Nephron progenitor cell (in vitro differentiated cells): ENCODE measurements at regions not wholly inside any gene's neighbourhood (a gene's known extent, or its start where the extent isn't known, plus 50 kb on each side); places are given as distances from the start of the nearest gene placed in this dataset.
A peak's percentile ranks its signal among the peaks of the same experiment; 100 is the strongest.
"Not testable (repeated sequence)": the region's sequence is repeated elsewhere in the genome, so short reads cannot be mapped to it uniquely, and the experiment has no call there.

Experiments
- DNase-seq: peaks from one replicate; pipeline ENCODE4 v3.0.0; 2021
- H3K27ac Mint-ChIP-seq: 2 replicates; pipeline ENCODE4 v1.8.0; 2021; ENCODE audit warnings: mild to moderate bottlenecking, moderate library complexity, mixed read lengths
- H3K27me3 Mint-ChIP-seq: 2 replicates; pipeline ENCODE4 v1.8.0; 2021; ENCODE audit warnings: mild to moderate bottlenecking, low read depth, mixed read lengths; ENCODE audit not compliant: poor library complexity
- H3K36me3 Mint-ChIP-seq: 2 replicates; pipeline ENCODE4 v1.8.0; 2021; ENCODE audit warnings: low read depth, mixed read lengths
- H3K4me1 Mint-ChIP-seq: 2 replicates; pipeline ENCODE4 v1.8.0; 2021; ENCODE audit warnings: mixed read lengths
- H3K4me3 Mint-ChIP-seq: 2 replicates; pipeline ENCODE4 v1.8.0; 2021; ENCODE audit warnings: mild to moderate bottlenecking, moderate library complexity, mixed read lengths
- H3K9me3 Mint-ChIP-seq: 2 replicates; pipeline ENCODE4 v1.8.0; 2021; ENCODE audit warnings: mild to moderate bottlenecking, moderate library complexity, mixed read lengths

DNA sequence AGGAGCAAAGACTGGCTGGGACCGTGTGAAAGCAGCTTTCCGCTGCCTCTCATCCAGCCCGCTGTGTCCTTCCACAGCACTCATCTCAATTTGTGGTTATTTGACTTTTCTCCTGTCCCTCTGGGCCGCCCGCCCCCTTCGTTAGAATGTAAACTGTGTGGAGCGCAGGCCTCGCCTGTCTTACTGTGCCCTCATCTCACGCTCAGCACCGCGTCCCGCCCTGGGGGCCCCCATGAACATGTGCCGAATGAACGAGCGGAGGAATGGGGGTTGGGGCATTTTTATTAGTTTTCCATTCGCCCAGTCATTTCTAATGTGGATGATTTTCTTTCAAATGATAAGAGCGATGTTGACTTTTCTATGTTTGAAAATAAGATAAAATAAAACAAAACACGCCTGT is 159.1 kb upstream of the ZNF469 start:
- H3K27me3 Mint-ChIP-seq, H3K36me3 Mint-ChIP-seq, DNase-seq, H3K9me3 Mint-ChIP-seq, H3K4me1 Mint-ChIP-seq, H3K4me3 Mint-ChIP-seq: not testable (repeated sequence)
- H3K27ac Mint-ChIP-seq, result peak overlapping the region; percentile 64

DNA sequence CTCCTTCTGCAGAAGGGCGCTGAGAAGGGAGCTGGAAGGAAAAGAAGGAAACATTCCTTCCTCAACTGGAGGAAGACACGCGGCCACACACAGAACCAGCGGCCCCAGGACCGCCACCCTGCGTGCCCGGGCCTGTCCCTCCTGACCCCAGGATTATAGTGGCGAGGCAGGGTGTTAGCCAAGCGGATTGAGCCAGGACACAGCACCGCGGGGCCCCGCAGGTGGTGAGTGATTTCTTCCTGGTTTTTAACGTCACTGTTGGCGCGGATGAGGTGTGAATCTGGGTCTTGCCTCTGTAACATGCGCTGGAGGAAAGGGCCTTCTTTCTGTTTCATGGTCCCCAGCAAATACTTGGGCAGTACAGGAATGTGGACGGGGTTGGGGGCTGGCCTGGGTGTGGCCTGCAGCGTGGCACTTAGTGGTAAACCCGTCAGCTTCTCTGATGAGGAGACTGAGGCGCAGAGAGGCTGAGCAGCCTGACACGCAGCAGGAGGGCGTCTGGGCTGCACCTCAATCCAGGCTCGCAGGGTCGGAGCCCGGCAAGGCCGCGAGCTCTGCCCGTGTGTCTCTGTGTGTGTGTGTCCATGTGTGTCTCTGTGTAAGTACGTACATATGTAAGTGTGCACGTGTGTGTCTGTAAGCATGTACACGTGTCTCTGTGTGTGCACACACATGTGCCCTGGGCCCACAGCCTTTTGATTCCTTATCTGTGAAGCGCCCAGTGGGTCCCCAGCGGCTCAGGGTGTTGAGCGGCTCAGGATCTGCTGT is 158.4 kb upstream of the ZNF469 start:
- not testable (repeated sequence) for H3K4me1 Mint-ChIP-seq, H3K4me3 Mint-ChIP-seq, H3K9me3 Mint-ChIP-seq, H3K36me3 Mint-ChIP-seq, DNase-seq
- Mint-ChIP-seq H3K27me3 (peaks cover 12% of the 10 kb centered on the region), H3K27ac (peak overlapping the region; percentile 64)

DNA sequence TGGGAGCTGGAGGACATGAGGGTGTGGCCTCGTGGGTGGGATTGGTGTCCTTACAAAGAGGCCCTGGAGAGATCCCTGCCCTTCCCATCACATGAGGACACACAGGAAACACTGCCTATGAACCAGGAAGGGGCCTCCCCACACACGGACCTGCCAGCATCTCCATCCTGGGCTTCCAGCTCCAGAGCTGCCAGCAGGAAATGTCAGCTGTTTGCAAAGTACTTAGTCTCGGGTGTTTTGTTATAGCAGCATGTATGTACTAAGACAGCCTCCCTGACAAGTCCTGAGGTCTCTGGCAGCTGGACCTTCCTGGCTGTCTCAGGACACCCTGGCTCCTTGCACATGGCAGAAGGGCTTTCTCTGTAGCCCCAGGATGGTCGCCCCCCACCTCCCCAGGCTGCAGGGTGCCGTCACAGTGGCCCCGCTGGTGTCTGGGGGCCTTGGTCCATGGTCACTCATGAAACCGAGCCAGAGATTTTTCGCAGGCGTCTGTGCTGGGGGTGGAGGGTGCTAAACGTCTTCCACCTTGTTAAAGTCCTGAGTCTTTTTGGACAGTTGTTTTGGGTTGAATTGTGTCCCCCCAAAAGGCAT is 157.0 kb upstream of the ZNF469 start:
- not testable (repeated sequence) for H3K27ac Mint-ChIP-seq, H3K4me3 Mint-ChIP-seq, H3K9me3 Mint-ChIP-seq

DNA sequence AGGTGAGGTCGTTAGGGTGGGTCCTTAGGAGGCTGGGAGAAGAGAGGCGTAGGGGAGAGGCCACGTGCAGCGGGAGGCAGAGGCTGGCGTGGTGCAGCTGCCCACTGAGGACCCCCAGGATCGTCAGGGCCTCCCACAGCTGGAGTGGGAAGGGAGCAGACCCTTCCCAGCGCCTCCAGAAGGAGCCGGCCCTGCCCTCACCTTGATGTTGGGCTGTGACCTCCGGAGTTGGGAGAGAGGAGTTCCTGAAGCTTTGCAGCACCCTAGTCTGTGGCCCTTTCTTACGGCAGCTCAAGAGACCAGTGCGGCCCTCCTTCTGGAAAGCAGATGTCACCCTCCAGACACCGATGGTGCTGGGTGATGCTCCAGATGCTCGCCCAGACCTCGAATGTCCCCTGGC is 156.5 kb upstream of the ZNF469 start:
- H3K27ac Mint-ChIP-seq, H3K36me3 Mint-ChIP-seq, H3K4me3 Mint-ChIP-seq, H3K27me3 Mint-ChIP-seq, H3K4me1 Mint-ChIP-seq, H3K9me3 Mint-ChIP-seq, DNase-seq: not testable (repeated sequence)

More for the DNA sequence above, 157.0 kb upstream of the ZNF469 start:
- H3K4me1 Mint-ChIP-seq, DNase-seq, H3K36me3 Mint-ChIP-seq: not testable (repeated sequence)
- peaks cover 12% of the 10 kb centered on the region for H3K27me3 Mint-ChIP-seq

DNA sequence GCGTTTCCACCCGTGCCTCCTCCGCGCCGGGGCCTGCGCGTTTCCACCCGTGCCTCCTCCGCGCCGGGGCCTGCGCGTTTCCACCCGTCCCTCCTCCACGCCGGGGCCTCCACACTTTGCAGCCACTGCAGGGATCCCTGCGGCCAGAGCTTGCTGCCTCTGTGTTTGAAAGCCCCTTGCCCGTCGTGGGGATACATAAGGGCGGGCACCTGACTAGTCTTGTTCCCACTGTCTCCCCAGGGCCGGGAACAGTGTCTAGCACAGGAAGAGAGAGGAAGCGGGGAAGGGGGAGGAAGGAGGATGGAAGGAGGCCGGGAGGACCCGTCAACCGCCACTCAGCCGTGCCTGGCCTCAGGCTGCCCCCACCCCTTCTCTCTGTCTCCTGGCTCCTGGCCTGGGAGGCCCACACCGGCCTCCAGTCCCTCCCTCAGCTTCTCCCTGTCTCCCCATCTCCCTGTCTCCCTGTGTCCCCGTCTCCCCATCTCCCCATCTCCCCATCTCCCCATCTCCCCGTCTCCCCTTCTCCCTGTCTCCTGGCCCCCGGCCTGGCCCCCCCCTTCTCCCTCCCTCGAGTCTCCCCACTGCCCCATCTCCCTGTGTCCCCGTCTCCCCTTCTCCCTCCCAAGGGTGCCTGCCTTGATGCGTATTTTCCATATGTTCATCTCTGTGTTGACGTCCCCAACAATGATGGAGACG is 155.6 kb upstream of the ZNF469 start:
- H3K9me3 Mint-ChIP-seq, H3K36me3 Mint-ChIP-seq, H3K27ac Mint-ChIP-seq, DNase-seq, H3K4me1 Mint-ChIP-seq, H3K27me3 Mint-ChIP-seq, H3K4me3 Mint-ChIP-seq: not testable (repeated sequence)

- not testable (repeated sequence) for DNase-seq, H3K9me3 Mint-ChIP-seq, H3K4me3 Mint-ChIP-seq, H3K27me3 Mint-ChIP-seq, H3K27ac Mint-ChIP-seq, H3K36me3 Mint-ChIP-seq, H3K4me1 Mint-ChIP-seq
Measured at GRCh38 chr16:88227722-88228482, 154.9 kb upstream of the ZNF469 start.

DNA sequence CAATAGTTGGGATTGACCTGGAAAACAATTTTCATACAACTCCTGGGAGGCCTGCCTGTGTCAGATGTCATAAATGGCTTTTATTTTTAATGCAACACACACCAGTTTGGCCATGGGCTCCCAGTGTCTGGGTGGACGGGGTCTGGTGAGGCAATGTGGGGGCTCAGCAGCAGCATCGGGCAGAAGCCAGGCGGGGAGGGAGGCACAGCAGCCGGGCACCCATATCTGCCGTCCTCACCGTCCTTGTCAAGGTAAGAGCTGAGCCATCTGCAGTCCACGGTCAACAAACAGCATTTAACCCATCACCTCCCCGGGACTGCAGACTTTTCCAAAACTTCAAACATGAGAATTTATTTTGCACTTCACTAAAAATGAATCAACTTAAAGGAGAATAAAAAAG is 154.0 kb upstream of the ZNF469 start:
- H3K9me3 Mint-ChIP-seq, H3K27ac Mint-ChIP-seq, H3K4me1 Mint-ChIP-seq, DNase-seq, H3K27me3 Mint-ChIP-seq, H3K4me3 Mint-ChIP-seq, H3K36me3 Mint-ChIP-seq: not testable (repeated sequence)

DNA sequence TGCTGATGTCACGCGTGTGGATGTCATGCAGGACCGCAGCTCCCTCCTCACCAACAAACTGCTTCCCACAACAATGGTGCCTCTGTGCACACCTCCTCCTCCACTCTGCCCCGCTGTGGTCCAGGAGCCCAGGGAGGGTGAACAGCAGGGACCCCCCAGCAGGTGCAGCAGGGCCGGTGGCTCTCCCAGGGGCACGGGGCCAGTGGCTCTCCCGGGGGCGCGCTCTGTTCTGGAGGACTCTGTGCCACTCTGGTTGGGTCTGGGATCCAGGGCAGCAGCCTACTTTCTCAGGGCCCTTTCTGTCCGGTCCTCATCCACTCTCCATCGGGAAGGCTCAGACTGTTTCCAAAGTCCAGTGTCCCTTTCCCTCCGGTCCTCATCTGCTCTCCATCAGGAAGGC is 153.0 kb upstream of the ZNF469 start:
- not testable (repeated sequence) for H3K9me3 Mint-ChIP-seq, H3K27me3 Mint-ChIP-seq

GRCh38 chr16:88230276-88230966 is 152.3 kb upstream of the ZNF469 start:
- peaks cover 16% of the 10 kb centered on the region for H3K4me1 Mint-ChIP-seq
- DNase-seq, H3K4me3 Mint-ChIP-seq, H3K27ac Mint-ChIP-seq, H3K36me3 Mint-ChIP-seq, H3K27me3 Mint-ChIP-seq, H3K9me3 Mint-ChIP-seq: not testable (repeated sequence)

More for the DNA sequence above, 153.0 kb upstream of the ZNF469 start:
- not testable (repeated sequence) for H3K36me3 Mint-ChIP-seq, H3K4me3 Mint-ChIP-seq, H3K27ac Mint-ChIP-seq, DNase-seq
- peaks cover 11% of the 10 kb centered on the region for H3K4me1 Mint-ChIP-seq

DNA sequence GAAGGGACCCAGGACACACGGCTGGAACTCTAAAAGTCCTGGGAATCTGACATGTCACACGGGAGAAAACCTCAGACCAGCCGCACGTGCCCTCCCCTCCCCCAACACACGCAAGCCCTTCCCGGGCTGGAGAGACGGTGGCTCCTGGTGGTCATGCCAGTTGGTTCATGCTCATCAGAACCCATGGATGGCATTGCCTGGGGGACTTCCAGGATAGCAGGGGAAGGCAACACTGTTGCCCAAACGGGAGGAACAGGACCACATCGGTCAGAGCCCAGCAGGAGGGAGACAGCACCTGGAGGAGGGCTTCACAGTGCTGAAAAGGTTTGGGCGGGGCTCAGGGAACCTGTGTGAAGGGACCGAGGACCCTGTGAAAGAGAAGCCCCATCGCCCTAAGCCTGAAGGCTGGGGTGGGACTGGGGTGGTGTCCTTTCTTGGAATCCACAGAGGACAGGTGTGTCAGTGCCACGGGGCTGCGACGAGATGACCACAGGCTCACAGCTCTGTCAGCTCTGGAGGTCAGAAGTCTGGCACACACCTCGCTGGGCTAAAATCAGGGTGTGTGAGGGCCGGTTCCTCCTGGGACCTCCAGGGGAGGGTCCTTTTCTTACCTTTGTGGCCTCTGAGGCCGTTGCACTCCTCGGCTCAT is 151.7 kb upstream of the ZNF469 start:
- not testable (repeated sequence) for H3K4me3 Mint-ChIP-seq, H3K9me3 Mint-ChIP-seq, H3K36me3 Mint-ChIP-seq, DNase-seq, H3K27ac Mint-ChIP-seq, H3K27me3 Mint-ChIP-seq
- H3K4me1 Mint-ChIP-seq, result peaks cover 23% of the 10 kb centered on the region

- DNase-seq, H3K27me3 Mint-ChIP-seq, H3K4me3 Mint-ChIP-seq, H3K9me3 Mint-ChIP-seq, H3K36me3 Mint-ChIP-seq, H3K27ac Mint-ChIP-seq: not testable (repeated sequence)
- H3K4me1 Mint-ChIP-seq, result peaks cover 26% of the 10 kb centered on the region
Measured at GRCh38 chr16:88231839-88232238, 150.9 kb upstream of the ZNF469 start.

DNA sequence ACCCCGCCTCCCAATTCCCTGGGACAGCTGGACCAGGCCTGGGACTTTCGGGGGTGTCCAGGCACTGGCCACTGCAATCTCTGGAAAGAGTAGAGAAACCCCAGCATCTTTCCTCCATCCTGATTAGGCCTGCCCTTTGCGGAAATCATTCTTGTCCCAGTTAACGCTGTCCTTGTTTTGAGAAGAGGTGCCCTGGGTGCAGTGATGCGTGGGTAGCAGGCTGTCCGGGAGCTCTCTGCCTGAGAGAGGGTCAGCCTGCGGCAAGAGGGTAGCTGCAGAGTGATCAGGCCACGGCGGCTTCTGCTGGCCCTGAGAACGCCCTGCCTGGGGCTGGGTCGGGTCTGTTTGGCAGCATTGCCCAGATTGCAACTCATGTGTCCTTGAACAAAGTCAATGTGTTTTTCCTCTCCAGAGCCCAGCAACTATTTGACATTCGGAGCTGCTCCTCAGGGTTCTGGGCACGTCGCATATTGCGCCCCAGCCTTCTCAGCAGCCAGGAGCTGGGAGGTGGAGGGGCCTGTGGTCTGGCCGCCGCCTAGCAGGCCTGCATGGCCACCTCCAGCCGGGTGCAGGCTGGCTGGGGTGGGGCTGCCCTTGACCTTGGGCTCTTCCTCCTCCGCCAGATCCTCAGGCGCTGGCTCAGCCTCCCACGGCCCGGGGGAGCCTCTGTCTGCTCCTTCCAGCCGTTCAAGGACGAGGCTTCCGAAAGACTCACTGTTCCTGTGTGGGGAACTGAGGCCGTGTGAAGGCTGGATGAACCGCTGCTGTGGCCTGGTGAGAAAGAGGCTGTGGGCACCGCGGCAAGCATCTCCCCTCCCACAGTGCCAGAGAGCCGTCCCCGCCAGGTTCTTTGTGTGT is 150.1 kb upstream of the ZNF469 start:
- H3K4me1 Mint-ChIP-seq, result peaks cover 26% of the 10 kb centered on the region
- H3K36me3 Mint-ChIP-seq, H3K4me3 Mint-ChIP-seq, H3K27ac Mint-ChIP-seq, H3K9me3 Mint-ChIP-seq, H3K27me3 Mint-ChIP-seq: not testable (repeated sequence)
- DNase-seq, result peak; percentile 20
